GM23248 (cell line): ENCODE measurements at regions not wholly inside any gene's neighbourhood (a gene's known extent, or its start where the extent isn't known, plus 50 kb on each side); places are given as distances from the start of the nearest gene placed in this dataset.

Experiments
- EZH2 ChIP-seq: fragments of 200-600 bp; sonication (generic); IDR thresholded peaks from 2 replicates; pipeline ENCODE4 v1.6.1; 2018; ENCODE audit warnings: antibody characterized with exemption, mild to moderate bottlenecking; ENCODE audit not compliant: insufficient read depth, poor library complexity, severe bottlenecking
- EZH2phosphoT487 ChIP-seq: fragments of 200-600 bp; sonication (generic); IDR thresholded peaks from 2 replicates; pipeline ENCODE4 v1.6.1; 2018; ENCODE audit warnings: antibody characterized with exemption, moderate library complexity, mild to moderate bottlenecking, low read depth; ENCODE audit not compliant: insufficient read depth

GRCh38 chr11:42840860-42841259, 470.9 kb upstream of the API5 start:
- TF ChIP-seq EZH2 (no peak), EZH2phosphoT487 (no peak)
